NCI-H460 (cell line): ENCODE measurements at regions not wholly inside any gene's neighbourhood (a gene's known extent, or its start where the extent isn't known, plus 50 kb on each side); places are given as distances from the start of the nearest gene placed in this dataset.

ENCODE experiments used
- DNase-seq: peaks from one replicate; pipeline ENCODE4 v3.0.0-alpha.2; 2016; ENCODE audit warnings: low read depth; ENCODE audit errors: extremely low read depth

- no peak for DNase-seq
Measured at GRCh38 chr2:43023791-43024514, 202.5 kb downstream of the ZFP36L2 start.

- no peak for DNase-seq
Measured at GRCh38 chr2:43022896-43023295, 203.5 kb downstream of the ZFP36L2 start.

GRCh38 chr2:43021791-43022509 is 204.5 kb downstream of the ZFP36L2 start:
- DNase-seq: no peak

GRCh38 chr2:43020990-43021669 is 205.3 kb downstream of the ZFP36L2 start:
- DNase-seq: no peak

- DNase-seq: no peak
Measured at GRCh38 chr2:43020296-43020695, 206.1 kb downstream of the ZFP36L2 start.

GRCh38 chr2:43019536-43020183 is 206.7 kb downstream of the ZFP36L2 start:
- no peak for DNase-seq

GRCh38 chr2:43019025-43019367 is 207.4 kb downstream of the ZFP36L2 start:
- DNase-seq: no peak

GRCh38 chr2:43018179-43019024 is 208.0 kb downstream of the ZFP36L2 start:
- DNase-seq: no peak

- DNase-seq: no peak
Measured at GRCh38 chr2:43013821-43014345, 212.5 kb downstream of the ZFP36L2 start.

- DNase-seq: no peak
Measured at GRCh38 chr2:43012966-43013365, 213.4 kb downstream of the ZFP36L2 start.

GRCh38 chr2:43011158-43011491 is 215.3 kb downstream of the ZFP36L2 start:
- no peak for DNase-seq

GRCh38 chr2:43010438-43011157 is 215.8 kb downstream of the ZFP36L2 start:
- DNase-seq: no peak

- no peak for DNase-seq
Measured at GRCh38 chr2:43009448-43009847, 217.0 kb downstream of the ZFP36L2 start.

GRCh38 chr2:43008388-43008787 is 216.0 kb upstream of the HAAO start:
- DNase-seq: no peak

GRCh38 chr2:43007901-43008300 is 215.5 kb upstream of the HAAO start:
- no peak for DNase-seq

- DNase-seq: no peak
Measured at GRCh38 chr2:43006834-43007543, 214.6 kb upstream of the HAAO start.

GRCh38 chr2:43005975-43006833 is 213.8 kb upstream of the HAAO start:
- DNase-seq: no peak
